Stimulated activated CD4-positive, alpha-beta T cell treated with anti-CD3 and anti-CD28 coated beads, Interleukin-1b, Interleukin-23, amount 100 ng/mL, for 48 hours (primary cell): ENCODE measurements at regions not wholly inside any gene's neighbourhood (a gene's known extent, or its start where the extent isn't known, plus 50 kb on each side); places are given as distances from the start of the nearest gene placed in this dataset.

Experiments
- DNase-seq: peaks from one replicate; pipeline ENCODE4 v3.0.0-alpha.2; 2020

DNA sequence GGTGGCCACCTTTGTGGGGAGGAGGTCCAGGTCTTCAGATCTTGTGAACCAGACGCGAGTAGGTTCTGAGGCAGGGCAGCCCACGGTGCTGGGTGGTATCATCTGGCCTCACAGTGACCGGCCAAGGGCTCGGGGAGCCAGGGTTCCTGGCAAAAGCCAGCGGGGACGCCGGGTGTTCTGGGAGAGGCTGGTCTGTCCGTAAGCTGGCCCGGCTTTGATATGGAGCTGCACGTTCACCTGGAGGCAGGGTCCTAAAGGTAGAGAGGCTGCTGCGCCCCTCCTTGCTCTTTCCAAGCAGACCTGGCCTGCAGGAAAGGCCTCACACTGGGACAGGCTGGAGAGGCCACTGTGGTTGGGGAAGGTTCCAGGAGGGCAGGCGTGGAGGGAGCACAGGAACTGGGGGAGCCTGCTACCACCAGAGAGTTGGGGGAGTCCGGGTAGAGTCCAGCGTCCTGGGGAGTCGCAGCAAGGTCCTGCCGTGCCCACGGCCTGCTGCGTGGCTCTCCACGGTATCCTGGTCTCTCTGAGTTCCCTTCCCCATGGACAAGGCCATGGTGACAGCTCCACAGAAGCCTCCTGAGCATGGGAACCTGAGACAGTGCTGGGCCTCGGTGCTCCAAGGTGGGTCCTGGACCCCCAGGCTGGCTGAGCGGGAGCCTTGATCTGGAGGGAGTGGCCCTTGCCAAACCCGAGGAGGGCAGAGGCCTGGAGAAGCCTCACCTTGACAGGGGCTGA is 452.4 kb upstream of the B3GAT1 start:
- DNase-seq: no peak

DNA sequence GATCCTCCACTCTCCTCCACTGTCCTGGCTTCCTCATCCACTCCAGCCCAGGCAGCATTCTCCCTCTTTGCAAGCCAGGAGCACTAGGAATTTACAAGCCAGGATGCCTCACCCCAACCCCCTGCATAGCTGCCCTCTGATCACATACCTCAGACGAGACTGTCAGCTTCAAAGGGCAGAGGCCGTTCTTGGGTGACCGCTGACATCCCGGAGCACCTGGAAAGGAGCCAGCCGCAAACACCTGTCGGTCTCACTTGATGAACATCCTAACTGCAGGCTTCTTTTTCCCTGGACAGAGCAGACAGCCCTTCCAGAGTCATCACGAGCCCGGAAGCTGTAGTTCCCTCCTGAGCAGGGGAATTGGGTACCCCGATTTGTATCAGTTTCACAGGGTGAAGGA is 451.3 kb upstream of the B3GAT1 start:
- DNase-seq: no peak

DNA sequence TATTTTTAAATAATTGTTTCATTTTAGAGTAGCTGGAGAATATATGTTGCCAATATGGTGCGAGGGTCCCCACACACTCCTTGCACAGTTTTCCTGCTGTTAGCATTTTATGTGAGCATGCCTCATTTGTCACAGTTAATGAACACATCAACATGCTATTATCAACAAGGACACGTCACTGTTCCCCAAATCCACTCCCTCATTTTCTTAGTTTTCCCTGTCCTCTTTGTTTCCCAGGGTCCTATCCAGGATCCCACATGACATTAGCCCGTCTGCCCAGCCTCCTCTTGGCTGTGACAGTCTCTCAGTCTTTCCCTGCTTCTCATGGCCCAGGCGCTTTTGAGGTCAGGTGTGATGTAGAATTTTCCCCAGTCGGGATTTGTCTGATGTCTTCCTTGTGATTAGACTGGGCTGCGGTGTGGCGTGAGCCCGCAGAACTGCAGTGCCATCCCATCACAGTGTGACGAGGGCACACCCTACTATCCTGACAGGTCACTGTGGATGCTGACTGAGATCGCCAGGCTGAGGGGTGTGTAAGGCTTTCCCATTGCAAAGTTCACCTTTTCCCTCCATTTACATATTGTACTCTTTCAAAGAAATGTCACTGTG is 450.6 kb upstream of the B3GAT1 start:
- DNase-seq: no peak

- no peak for DNase-seq
These were observed 450.1 kb upstream of the B3GAT1 start for GRCh38 chr11:134862105-134862502.

DNA sequence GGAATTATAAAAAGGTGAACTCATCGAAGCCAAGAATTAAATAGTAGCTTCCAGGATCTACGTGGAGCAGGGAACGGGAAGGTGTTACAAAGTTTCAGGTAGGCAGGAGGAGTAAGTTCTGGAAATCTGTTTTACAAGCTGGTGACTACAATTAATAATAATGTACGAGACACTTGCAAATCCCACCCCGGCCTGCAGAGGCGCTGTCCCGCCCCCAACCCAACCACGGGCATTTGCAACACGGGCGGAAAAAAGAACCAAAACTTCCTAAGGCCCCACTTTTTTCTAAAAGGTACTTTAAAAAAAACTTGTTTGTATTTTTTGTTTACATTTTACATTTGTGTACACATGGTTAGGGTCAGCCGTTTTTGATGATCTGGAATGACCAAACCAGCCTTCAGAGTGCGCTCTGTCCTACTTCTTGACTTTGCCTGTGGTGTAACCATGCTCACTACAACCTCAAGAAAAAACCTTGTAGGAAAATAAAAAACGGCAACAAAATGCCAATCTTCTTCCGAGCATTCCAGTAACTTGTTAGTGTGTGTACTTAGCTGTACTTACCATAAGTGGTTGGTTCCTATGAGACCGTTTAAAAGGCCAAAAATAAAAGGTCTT is 449.6 kb upstream of the B3GAT1 start:
- no peak for DNase-seq

GRCh38 chr11:134858783-134859480 is 446.9 kb upstream of the B3GAT1 start:
- DNase-seq: no peak

DNA sequence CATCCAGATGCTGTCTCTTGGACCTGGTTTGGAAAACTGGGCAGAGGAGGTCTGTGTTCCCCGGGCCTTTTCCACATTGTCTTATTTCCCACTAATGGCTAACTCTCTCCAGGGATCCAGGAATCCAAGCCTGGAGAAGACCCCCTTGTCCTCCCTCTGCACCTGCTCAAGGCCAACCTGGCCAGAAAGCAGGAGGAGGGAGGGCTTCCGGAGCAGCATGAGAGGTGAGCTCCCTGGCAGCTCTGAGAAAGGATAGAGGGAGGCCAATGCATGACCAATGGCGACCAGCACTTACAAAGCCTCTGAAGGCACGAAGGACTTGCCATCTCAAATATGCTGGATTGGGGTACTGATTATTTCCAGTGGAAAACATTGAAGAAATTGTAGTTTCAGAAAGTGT is 445.0 kb upstream of the B3GAT1 start:
- DNase-seq: no peak

DNA sequence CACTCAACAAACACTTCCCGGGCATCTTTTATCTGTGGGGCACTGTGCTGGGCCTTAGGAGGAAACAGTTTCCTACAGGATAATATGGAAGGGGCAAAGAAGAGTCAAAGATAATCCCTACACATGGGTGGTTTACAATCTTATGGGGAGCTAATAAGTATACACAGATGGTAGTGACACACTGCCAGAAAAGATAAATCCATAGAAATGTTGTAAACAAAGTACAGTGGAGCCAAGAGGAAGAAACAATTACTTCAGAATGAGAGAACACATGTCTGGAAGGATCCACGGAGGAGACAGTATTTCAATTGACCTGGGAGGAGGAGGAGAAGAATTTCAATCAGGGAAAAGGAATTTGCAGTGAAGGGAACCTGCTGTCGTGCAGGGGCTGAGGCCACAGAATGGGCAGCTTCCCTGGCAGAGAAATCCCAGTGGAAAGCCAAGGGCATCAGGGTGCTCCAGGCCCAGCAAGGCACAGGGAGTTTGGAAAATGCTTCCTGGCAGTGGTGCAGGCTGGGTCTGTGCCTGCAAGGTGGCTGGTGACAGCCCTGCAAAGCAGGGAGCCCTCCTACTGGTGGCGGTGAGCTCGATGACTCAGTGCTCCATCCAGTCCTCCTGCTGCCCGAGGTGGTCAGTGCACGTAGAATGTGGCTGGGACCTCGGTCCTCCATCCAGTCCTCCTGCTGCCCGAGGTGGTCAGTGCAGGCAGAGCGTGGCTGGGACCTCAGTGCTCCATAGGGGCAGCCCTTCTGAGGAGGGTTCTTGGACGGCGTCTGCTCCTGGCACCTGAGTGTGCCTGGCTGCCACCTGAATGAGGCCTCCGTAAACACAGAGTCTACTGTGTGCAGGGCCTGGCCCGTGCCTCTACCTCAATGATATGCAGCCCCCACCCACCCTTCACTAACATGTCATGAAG is 444.3 kb upstream of the B3GAT1 start:
- DNase-seq: no peak

DNA sequence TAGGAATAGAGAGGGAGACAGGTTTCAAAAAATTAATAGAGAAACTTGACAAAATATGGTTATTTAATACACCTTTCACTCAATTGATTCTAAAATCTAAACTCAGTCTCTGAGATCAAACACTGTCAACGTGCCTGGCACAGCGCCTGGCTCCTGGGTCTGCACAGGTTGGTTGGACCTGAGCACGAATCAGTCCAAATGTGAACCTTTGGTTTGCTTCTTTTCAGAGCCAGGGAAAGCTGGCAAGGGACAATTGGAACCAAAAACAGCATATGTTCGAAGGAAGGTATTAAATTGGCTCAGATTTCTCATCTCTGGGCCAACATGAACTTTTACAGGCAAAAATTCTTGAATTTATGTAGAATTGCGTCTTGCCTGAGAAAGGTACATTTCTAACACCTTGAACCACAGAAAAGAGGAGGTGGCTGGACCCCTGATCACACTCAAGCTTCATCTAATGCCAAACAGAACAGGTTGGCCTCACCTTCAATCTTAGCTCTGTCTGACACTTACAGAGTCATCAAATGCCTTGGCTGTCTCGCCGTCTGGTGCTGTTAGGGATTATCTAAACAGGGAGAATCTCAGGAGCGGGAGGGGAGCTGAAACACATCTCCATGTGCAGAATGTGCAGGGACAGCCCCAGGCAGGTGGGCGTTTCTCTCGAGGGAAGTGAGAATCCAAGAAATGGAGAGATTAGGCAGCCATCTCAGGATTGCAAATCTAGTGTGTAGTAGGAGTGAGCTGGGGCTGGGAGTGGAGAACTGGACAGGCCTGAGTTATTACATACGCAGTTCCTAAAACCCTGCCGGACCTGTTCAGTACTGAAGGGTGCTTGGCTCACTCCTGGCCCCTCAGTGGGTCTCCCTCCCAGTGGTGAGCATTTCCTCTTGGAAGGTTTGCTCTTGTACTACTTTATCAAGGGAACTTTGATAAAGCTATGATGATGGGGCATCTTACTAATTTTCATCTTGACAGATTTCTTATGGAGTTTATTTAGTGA is 442.2 kb upstream of the B3GAT1 start:
- DNase-seq: no peak

- DNase-seq: peak; percentile 8
These were observed 439.6 kb upstream of the B3GAT1 start for GRCh38 chr11:134851503-134852224.

GRCh38 chr11:134850566-134850965 is 438.5 kb upstream of the B3GAT1 start:
- DNase-seq: no peak

GRCh38 chr11:134849833-134850232 is 437.8 kb upstream of the B3GAT1 start:
- DNase-seq: no peak

GRCh38 chr11:134847083-134847715 is 435.2 kb upstream of the B3GAT1 start:
- DNase-seq: no peak

DNA sequence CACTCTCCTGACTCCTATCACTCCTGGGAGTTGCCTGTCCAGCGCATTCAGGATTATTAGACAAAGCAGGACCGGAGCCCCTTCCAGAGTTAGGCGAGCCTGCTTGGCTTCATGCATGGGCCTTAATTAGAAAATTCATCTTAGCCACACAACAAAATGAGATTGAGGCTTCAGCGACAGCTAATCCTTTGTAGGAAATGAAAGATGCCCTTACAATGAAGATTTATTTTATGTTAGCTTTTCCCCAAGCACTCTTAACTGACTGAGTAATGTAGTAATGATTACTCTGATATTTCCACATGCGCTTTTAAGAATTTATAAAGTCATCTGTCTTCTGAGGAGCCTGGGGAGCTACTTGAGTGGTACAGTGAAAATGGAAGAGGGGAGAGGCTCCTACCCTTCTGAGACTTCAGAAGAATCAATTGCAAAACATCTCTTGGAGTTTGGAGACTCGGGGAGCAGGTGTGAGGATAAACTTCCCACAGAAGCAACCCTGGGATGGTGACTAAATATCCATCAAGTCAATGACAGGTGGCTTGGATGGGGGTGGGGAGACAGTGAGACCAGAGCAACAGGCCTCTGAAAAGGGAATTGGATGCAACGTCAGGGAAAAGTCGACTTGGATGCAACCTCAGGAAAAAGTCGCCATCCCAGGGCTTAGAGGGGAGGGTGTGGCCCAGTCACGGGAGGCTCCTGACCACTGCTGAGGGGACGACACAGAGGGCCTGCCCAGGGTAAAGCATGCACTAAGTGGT is 434.5 kb upstream of the B3GAT1 start:
- no peak for DNase-seq

- no peak for DNase-seq
These were observed 433.7 kb upstream of the B3GAT1 start for GRCh38 chr11:134845474-134846327.

GRCh38 chr11:134844838-134845237 is 432.8 kb upstream of the B3GAT1 start:
- no peak for DNase-seq

- no peak for DNase-seq
These were observed 431.7 kb upstream of the B3GAT1 start for GRCh38 chr11:134843735-134844134.

DNA sequence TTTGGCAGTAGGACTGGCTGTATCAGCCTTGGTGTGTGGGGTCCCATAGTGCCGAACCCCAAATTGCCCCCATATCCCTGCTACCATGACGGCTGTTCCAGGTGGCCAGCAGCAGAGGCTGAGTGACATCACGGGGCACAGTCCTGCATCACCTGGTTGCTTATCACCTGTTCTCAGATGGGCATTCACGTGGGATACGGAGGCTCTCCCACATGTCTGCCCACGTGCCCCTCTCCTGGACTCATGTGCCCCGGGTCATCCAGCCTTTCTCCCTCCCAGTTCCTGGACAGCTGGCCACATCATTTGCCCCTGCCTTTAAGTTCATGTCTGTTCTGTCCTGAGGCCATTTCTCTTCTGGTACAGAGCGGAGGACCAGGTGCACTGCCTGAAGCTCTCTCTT is 431.0 kb upstream of the B3GAT1 start:
- DNase-seq: no peak
